HG03442 (cell line): ENCODE measurements at regions not wholly inside any gene's neighbourhood (a gene's known extent, or its start where the extent isn't known, plus 50 kb on each side); places are given as distances from the start of the nearest gene placed in this dataset.
"Not testable (repeated sequence)": the region's sequence is repeated elsewhere in the genome, so short reads cannot be mapped to it uniquely, and the experiment has no call there.

ENCODE experiments used
- ATAC-seq: cut with Tn5 transposase; IDR thresholded peaks from one replicate; pipeline ENCODE4 v1.9.1; 2021; ENCODE audit warnings: mild to moderate bottlenecking, moderate library complexity; ENCODE audit not compliant: unreplicated experiment

GRCh38 chr21:6363591-6363990 is 4157.8 kb upstream of the TPTE start:
- peak; percentile 72 for ATAC-seq

- ATAC-seq = not testable (repeated sequence)
Measured at GRCh38 chr21:6368824-6369223, 4152.6 kb upstream of the TPTE start.

GRCh38 chr21:6373253-6373652 is 4148.1 kb upstream of the TPTE start:
- not testable (repeated sequence) for ATAC-seq

GRCh38 chr21:6374232-6374631 is 4147.2 kb upstream of the TPTE start:
- ATAC-seq = not testable (repeated sequence)

- not testable (repeated sequence) for ATAC-seq
Measured at GRCh38 chr21:6374926-6375325, 4146.5 kb upstream of the TPTE start.

GRCh38 chr21:6375776-6376175 is 4145.6 kb upstream of the TPTE start:
- ATAC-seq = not testable (repeated sequence)

- not testable (repeated sequence) for ATAC-seq
Measured at GRCh38 chr21:6376321-6377070, 4144.9 kb upstream of the TPTE start.
